ENCODE measurements at regions not wholly inside any gene's neighbourhood (a gene's known extent, or its start where the extent isn't known, plus 50 kb on each side); places are given as distances from the start of the nearest gene placed in this dataset.

GRCh38 chr14:28584951-28585350 lies 181.6 kb upstream of the FOXG1 start:
- Histone ChIP-seq H3K27ac (ENCODE audit: low read depth, low read length) (no peak overlapping the region), H3K79me2 (ENCODE audit: insufficient read depth, low read length) (peaks cover 16% of the 10 kb centered on the region), H4K20me1 (ENCODE audit: insufficient read depth, low read length) (no peaks in the 10 kb centered on the region), H3K4me2 (ENCODE audit: low read length) (no peak overlapping the region), H2AFZ (ENCODE audit: low read depth, low read length) (no peak overlapping the region), H3K9me3 (ENCODE audit: insufficient read depth, low read depth, low read length) (no peaks in the 10 kb centered on the region), H3K9ac (ENCODE audit: low read length) (no peak overlapping the region), H3K4me3 (ENCODE audit: insufficient read depth, low read depth, low read length) (no peak overlapping the region), H3K4me1 (ENCODE audit: insufficient read depth, low read length) (no peaks in the 10 kb centered on the region), H3K36me3 (ENCODE audit: insufficient read depth, low read length) (no peaks in the 10 kb centered on the region), H3K27me3 (ENCODE audit: insufficient read depth, low read length) (no peaks in the 10 kb centered on the region)
- FAIRE-seq, result no peak
- no peak for DNase-seq (ENCODE audit: low read depth)
- Mint-ChIP-seq H3K27me3 (ENCODE audit: low read depth, unreplicated experiment) (no peaks in the 10 kb centered on the region), H3K4me3 (ENCODE audit: unreplicated experiment) (no peak overlapping the region), H3K36me3 (ENCODE audit: low read depth, unreplicated experiment) (no peaks in the 10 kb centered on the region), H3K4me1 (ENCODE audit: low read depth, unreplicated experiment) (no peaks in the 10 kb centered on the region), H3K9me3 (ENCODE audit: unreplicated experiment) (peaks cover 6% of the 10 kb centered on the region), H3K27ac (ENCODE audit: unreplicated experiment) (no peak overlapping the region)
- no peak for TF ChIP-seq CTCF (IDR thresholded peaks at IDR 0.05; ENCODE audit: insufficient read depth, low read depth, low read length)
- TF ChIP-seq EZH2 (IDR thresholded peaks at IDR 0.05; ENCODE audit: insufficient read depth, low read length), result no peak

- Mint-ChIP-seq H3K4me1 (ENCODE audit: low read depth, unreplicated experiment) (no peaks in the 10 kb centered on the region), H3K27me3 (ENCODE audit: low read depth, unreplicated experiment) (no peaks in the 10 kb centered on the region), H3K4me3 (ENCODE audit: unreplicated experiment) (no peak overlapping the region), H3K36me3 (ENCODE audit: low read depth, unreplicated experiment) (no peaks in the 10 kb centered on the region), H3K9me3 (ENCODE audit: unreplicated experiment) (peaks cover 9% of the 10 kb centered on the region), H3K27ac (ENCODE audit: unreplicated experiment) (no peak overlapping the region)
- no peak overlapping the region for H3K9ac ChIP-seq (ENCODE audit: low read length)
- DNase-seq (ENCODE audit: low read depth) (no peak), FAIRE-seq (no peak)
- no peaks in the 10 kb centered on the region for H3K4me1 ChIP-seq (ENCODE audit: insufficient read depth, low read length)
- no peaks in the 10 kb centered on the region for H3K9me3 ChIP-seq (ENCODE audit: insufficient read depth, low read depth, low read length)
- H4K20me1 ChIP-seq (ENCODE audit: insufficient read depth, low read length), result no peaks in the 10 kb centered on the region
- no peaks in the 10 kb centered on the region for H3K79me2 ChIP-seq (ENCODE audit: insufficient read depth, low read length)
- TF ChIP-seq CTCF (IDR thresholded peaks at IDR 0.05; ENCODE audit: insufficient read depth, low read depth, low read length) (no peak), EZH2 (IDR thresholded peaks at IDR 0.05; ENCODE audit: insufficient read depth, low read length) (no peak)
- H3K27me3 ChIP-seq (ENCODE audit: insufficient read depth, low read length), result no peaks in the 10 kb centered on the region
- H3K27ac ChIP-seq (ENCODE audit: low read depth, low read length), result no peak overlapping the region
- H3K4me2 ChIP-seq (ENCODE audit: low read length), result no peak overlapping the region
- H3K4me3 ChIP-seq (ENCODE audit: insufficient read depth, low read depth, low read length), result no peak overlapping the region
- H3K36me3 ChIP-seq (ENCODE audit: insufficient read depth, low read length), result no peaks in the 10 kb centered on the region
- H2AFZ ChIP-seq (ENCODE audit: low read depth, low read length), result no peak overlapping the region
These were observed 176.8 kb upstream of the FOXG1 start for GRCh38 chr14:28589792-28590191.

- H3K36me3 ChIP-seq (ENCODE audit: insufficient read depth, low read length), result no peaks in the 10 kb centered on the region
- H3K4me1 ChIP-seq (ENCODE audit: insufficient read depth, low read length), result no peaks in the 10 kb centered on the region
- no peak overlapping the region for H3K4me2 ChIP-seq (ENCODE audit: low read length)
- H3K9me3 ChIP-seq (ENCODE audit: insufficient read depth, low read depth, low read length), result no peaks in the 10 kb centered on the region
- no peak overlapping the region for H3K27ac ChIP-seq (ENCODE audit: low read depth, low read length)
- H2AFZ ChIP-seq (ENCODE audit: low read depth, low read length), result no peak overlapping the region
- Mint-ChIP-seq H3K4me1 (ENCODE audit: low read depth, unreplicated experiment) (no peaks in the 10 kb centered on the region), H3K27me3 (ENCODE audit: low read depth, unreplicated experiment) (no peaks in the 10 kb centered on the region), H3K9me3 (ENCODE audit: unreplicated experiment) (peaks cover 3% of the 10 kb centered on the region), H3K36me3 (ENCODE audit: low read depth, unreplicated experiment) (no peaks in the 10 kb centered on the region), H3K4me3 (ENCODE audit: unreplicated experiment) (no peak overlapping the region), H3K27ac (ENCODE audit: unreplicated experiment) (no peak overlapping the region)
- DNase-seq (ENCODE audit: low read depth) (peak; percentile 59), FAIRE-seq (no peak)
- TF ChIP-seq CTCF (IDR thresholded peaks at IDR 0.05; ENCODE audit: insufficient read depth, low read depth, low read length) (peak; percentile 29), EZH2 (IDR thresholded peaks at IDR 0.05; ENCODE audit: insufficient read depth, low read length) (no peak)
- H4K20me1 ChIP-seq (ENCODE audit: insufficient read depth, low read length), result no peaks in the 10 kb centered on the region
- H3K4me3 ChIP-seq (ENCODE audit: insufficient read depth, low read depth, low read length), result no peak overlapping the region
- H3K79me2 ChIP-seq (ENCODE audit: insufficient read depth, low read length), result no peaks in the 10 kb centered on the region
- no peak overlapping the region for H3K9ac ChIP-seq (ENCODE audit: low read length)
- no peaks in the 10 kb centered on the region for H3K27me3 ChIP-seq (ENCODE audit: insufficient read depth, low read length)
These were observed 170.2 kb upstream of the FOXG1 start for GRCh38 chr14:28596391-28596790.
